Testis (tissue), 2 donors: ENCODE measurements at regions not wholly inside any gene's neighbourhood (a gene's known extent, or its start where the extent isn't known, plus 50 kb on each side); places are given as distances from the start of the nearest gene placed in this dataset.

Experiments used
- DNase-seq: peaks from one replicate; pipeline ENCODE4 v3.0.0-alpha.2; 2019
- H3K27ac ChIP-seq, 2 donors: fragments of 200-600 bp; sonication (generic); one replicate each; pipeline ENCODE4 v1.5.1; 2019
- H3K27me3 ChIP-seq: fragments of 200-600 bp; sonication (generic); one replicate; pipeline ENCODE4 v1.5.1; 2019
- H3K36me3 ChIP-seq: fragments of 200-600 bp; sonication (generic); one replicate; pipeline ENCODE4 v1.5.1; 2017; ENCODE audit warnings: low read depth; ENCODE audit errors: missing control alignments
- H3K4me1 ChIP-seq: fragments of 200-600 bp; sonication (generic); one replicate; pipeline ENCODE4 v1.5.1; 2019
- H3K4me3 ChIP-seq, 2 donors: fragments of 200-600 bp; sonication (generic); one replicate each; pipeline ENCODE4 v1.5.1; 2017 to 2019
- H3K9me3 ChIP-seq: fragments of 200-600 bp; sonication (generic); one replicate; pipeline ENCODE4 v1.5.1; 2017
- POLR2A ChIP-seq: fragments of 450-650 bp; IDR thresholded peaks from one replicate; pipeline ENCODE4 v1.6.1; 2017; ENCODE audit warnings: antibody characterized with exemption, mild to moderate bottlenecking, moderate library complexity
- WGBS, 2 donors: methylation state at CpG; one replicate each; pipeline ENCODE4 v1.1.5; 2018; 5-methylcytosine and 5-hydroxymethylcytosine counted together
- intact Hi-C: fragments of 100-400 bp; cut with DNase I; formaldehyde crosslinking; loops from one replicate; pipeline ENCODE4 v1.15.1; 2023; ENCODE audit warnings: low total_unique reads
- TF ChIP-seq, protein P1 (sequence below), 3 experiments: fragments of 450-650 bp in 2 of 3; fragments of 200-600 bp in 1 of 3; sonication (generic) in 1 of 3; IDR thresholded peaks; one replicate each; pipeline ENCODE4 v1.5.1; 2016 to 2019; ENCODE audit warnings: antibody characterized with exemption in 3 of 3, mild to moderate bottlenecking in 2 of 3, moderate library complexity in 1 of 3

- no peak for DNase-seq
- WGBS, 2 donors = 82 to 89% methylated on average over 5 of the region's 5 CpGs
Observed at GRCh38 chr20:54398814-54399213, 76.6 kb upstream of the DOK5 start.

DNA sequence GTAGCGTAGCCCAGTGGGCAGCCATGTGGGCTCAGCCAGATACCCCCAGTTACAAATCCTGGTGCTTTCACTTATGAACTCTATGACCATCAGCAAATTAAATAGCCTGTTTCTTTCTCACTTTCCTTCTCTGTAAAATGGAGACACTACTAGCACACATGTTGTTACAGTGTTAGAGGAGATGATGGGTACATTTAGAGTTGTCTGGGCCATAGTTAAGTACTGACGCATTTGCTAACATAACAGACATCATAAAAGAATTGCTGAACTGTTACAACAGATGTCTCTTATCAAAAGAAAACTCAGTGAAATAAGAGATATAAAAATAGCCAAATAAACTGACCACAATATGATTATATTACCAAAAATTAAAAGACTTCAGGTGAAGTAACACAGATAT is 69.9 kb upstream of the DOK5 start:
- Histone ChIP-seq H3K9me3 (no peaks in the 10 kb centered on the region), H3K36me3 (no peaks in the 10 kb centered on the region), H3K27me3 (no peaks in the 10 kb centered on the region), H3K4me1 (no peaks in the 10 kb centered on the region), H3K4me3 (no peak overlapping the region), H3K27ac (no peak overlapping the region)
- intact Hi-C loops = no loop called here
- TF ChIP-seq, protein P1, sequence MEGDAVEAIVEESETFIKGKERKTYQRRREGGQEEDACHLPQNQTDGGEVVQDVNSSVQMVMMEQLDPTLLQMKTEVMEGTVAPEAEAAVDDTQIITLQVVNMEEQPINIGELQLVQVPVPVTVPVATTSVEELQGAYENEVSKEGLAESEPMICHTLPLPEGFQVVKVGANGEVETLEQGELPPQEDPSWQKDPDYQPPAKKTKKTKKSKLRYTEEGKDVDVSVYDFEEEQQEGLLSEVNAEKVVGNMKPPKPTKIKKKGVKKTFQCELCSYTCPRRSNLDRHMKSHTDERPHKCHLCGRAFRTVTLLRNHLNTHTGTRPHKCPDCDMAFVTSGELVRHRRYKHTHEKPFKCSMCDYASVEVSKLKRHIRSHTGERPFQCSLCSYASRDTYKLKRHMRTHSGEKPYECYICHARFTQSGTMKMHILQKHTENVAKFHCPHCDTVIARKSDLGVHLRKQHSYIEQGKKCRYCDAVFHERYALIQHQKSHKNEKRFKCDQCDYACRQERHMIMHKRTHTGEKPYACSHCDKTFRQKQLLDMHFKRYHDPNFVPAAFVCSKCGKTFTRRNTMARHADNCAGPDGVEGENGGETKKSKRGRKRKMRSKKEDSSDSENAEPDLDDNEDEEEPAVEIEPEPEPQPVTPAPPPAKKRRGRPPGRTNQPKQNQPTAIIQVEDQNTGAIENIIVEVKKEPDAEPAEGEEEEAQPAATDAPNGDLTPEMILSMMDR (IDR thresholded peaks at IDR 0.05) = no peak
- TF ChIP-seq POLR2A = no peak
- 83 to 87% methylated on average over 2 of the region's 2 CpGs for WGBS, 2 donors
- no peak for DNase-seq

More at GRCh38 chr20:54398814-54399213, 76.6 kb upstream of the DOK5 start:
- intact Hi-C loops = no loop called here
- TF ChIP-seq, protein P1 (IDR thresholded peaks at IDR 0.05) = no peak
- TF ChIP-seq POLR2A = no peak
- H3K27ac ChIP-seq = no peak overlapping the region
- no peak overlapping the region for H3K4me3 ChIP-seq
- H3K4me1 ChIP-seq = no peaks in the 10 kb centered on the region
- no peaks in the 10 kb centered on the region for H3K27me3 ChIP-seq
- H3K36me3 ChIP-seq = no peaks in the 10 kb centered on the region
- H3K9me3 ChIP-seq = no peaks in the 10 kb centered on the region

GRCh38 chr20:54407459-54407858 is 67.9 kb upstream of the DOK5 start:
- WGBS, 2 donors = 88 to 90% methylated on average over 6 of the region's 6 CpGs
- no peaks in the 10 kb centered on the region for H3K9me3 ChIP-seq
- no peaks in the 10 kb centered on the region for H3K36me3 ChIP-seq
- no peaks in the 10 kb centered on the region for H3K27me3 ChIP-seq
- intact Hi-C loops = no loop called here
- no peaks in the 10 kb centered on the region for H3K4me1 ChIP-seq
- DNase-seq = no peak
- no peak overlapping the region for H3K27ac ChIP-seq
- H3K4me3 ChIP-seq = no peak overlapping the region
- no peak for TF ChIP-seq POLR2A
- TF ChIP-seq, protein P1 (IDR thresholded peaks at IDR 0.05) = no peak

DNA sequence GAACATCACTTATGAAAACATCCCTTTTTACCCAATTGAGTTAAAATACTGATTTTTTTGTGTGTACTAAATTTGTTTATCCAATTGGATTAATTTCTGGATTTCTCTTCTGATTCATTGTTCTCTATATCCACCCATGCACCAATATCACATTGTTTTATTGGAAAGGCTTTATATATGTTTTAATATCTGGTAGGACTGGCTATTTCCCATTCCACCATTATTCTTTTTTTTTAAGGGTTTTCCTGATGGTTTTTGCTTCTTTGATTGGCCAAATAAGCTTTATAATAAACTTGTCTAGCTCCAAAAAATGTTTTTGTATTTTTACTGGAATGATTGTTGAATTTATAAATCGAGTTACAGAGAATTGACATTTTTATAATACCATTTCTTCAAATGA is 59.4 kb upstream of the DOK5 start:
- Histone ChIP-seq H3K9me3 (no peaks in the 10 kb centered on the region), H3K4me1 (no peaks in the 10 kb centered on the region), H3K4me3 (no peak overlapping the region), H3K36me3 (no peaks in the 10 kb centered on the region), H3K27ac (no peak overlapping the region), H3K27me3 (no peaks in the 10 kb centered on the region)
- WGBS, 2 donors = 72 to 88% methylated on average over 1 of the region's 1 CpG
- TF ChIP-seq, protein P1 (IDR thresholded peaks at IDR 0.05) = no peak
- no peak for TF ChIP-seq POLR2A
- DNase-seq = no peak
- intact Hi-C loops = no loop called here

DNA sequence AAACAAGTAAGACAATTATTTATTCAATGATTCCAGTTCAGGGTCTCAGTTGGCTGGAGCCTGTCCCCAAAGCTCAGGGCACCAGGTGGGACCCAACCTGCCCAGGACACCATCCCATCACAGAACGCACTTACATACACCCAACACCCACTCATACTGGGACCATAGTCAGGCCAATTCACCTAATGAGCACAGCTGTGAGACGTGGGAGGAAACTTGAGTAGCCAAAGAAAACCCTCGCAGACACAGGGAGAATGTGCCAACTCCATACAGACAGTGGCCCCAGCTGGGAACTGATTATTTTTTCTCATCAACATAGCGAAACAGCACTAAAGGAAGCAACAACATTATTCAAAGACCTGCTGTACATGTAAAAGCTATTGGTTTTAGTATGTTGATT is 58.6 kb upstream of the DOK5 start:
- intact Hi-C loops = no loop called here
- no peaks in the 10 kb centered on the region for H3K27me3 ChIP-seq

More for the DNA sequence above, 58.6 kb upstream of the DOK5 start:
- DNase-seq = no peak
- Histone ChIP-seq H3K4me1 (no peaks in the 10 kb centered on the region), H3K27ac (no peak overlapping the region), H3K36me3 (no peaks in the 10 kb centered on the region), H3K9me3 (no peaks in the 10 kb centered on the region), H3K4me3 (no peak overlapping the region)
- TF ChIP-seq, protein P1 (IDR thresholded peaks at IDR 0.05) = no peak
- TF ChIP-seq POLR2A = no peak
- WGBS, 2 donors = 45 to 58% methylated on average over 4 of the region's 4 CpGs
